ENCODE measurements at regions not wholly inside any gene's neighbourhood (a gene's known extent, or its start where the extent isn't known, plus 50 kb on each side); places are given as distances from the start of the nearest gene placed in this dataset.

DNA sequence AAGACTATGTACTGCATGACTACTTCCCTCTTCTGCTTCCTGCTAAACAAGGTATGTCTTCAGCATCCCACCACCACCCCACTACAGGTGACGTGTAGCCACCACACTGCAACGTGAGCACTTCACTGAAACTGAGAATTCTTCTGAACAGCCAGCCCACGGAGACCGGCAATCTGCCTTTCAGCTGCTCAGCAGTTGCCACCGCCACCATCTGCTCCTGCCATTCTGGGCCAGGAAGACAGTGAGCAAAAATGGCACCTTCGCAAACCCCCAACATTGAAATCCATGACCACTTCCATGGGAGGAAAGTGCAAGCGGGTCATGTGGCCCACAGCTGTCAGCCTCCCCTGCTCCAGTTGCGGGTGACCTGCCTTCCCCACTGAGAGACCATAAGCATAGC is 443.4 kb upstream of the ST8SIA4 start:
- TF ChIP-seq POLR2AphosphoS5 (IDR thresholded peaks at IDR 0.05) (no peak), EP300 (IDR thresholded peaks at IDR 0.05) (no peak)
- TF ChIP-seq, protein P1, sequence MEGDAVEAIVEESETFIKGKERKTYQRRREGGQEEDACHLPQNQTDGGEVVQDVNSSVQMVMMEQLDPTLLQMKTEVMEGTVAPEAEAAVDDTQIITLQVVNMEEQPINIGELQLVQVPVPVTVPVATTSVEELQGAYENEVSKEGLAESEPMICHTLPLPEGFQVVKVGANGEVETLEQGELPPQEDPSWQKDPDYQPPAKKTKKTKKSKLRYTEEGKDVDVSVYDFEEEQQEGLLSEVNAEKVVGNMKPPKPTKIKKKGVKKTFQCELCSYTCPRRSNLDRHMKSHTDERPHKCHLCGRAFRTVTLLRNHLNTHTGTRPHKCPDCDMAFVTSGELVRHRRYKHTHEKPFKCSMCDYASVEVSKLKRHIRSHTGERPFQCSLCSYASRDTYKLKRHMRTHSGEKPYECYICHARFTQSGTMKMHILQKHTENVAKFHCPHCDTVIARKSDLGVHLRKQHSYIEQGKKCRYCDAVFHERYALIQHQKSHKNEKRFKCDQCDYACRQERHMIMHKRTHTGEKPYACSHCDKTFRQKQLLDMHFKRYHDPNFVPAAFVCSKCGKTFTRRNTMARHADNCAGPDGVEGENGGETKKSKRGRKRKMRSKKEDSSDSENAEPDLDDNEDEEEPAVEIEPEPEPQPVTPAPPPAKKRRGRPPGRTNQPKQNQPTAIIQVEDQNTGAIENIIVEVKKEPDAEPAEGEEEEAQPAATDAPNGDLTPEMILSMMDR (IDR thresholded peaks at IDR 0.05), result no peak
